ENCODE measurements at regions not wholly inside any gene's neighbourhood (a gene's known extent, or its start where the extent isn't known, plus 50 kb on each side); places are given as distances from the start of the nearest gene placed in this dataset.

- Histone ChIP-seq H3K27ac (ENCODE audit: low read length) (no peak overlapping the region), H3K9ac (ENCODE audit: low read length) (no peak overlapping the region), H3K9me3 (ENCODE audit: control insufficient read depth, low read depth, low read length) (no peaks in the 10 kb centered on the region), H3K4me1 (ENCODE audit: control insufficient read depth, low read depth, low read length) (peaks cover 14% of the 10 kb centered on the region), H3K36me3 (ENCODE audit: control insufficient read depth, low read depth, low read length) (no peaks in the 10 kb centered on the region), H3K27me3 (ENCODE audit: control insufficient read depth, insufficient read depth, low read length) (no peaks in the 10 kb centered on the region), H3K4me3 (ENCODE audit: low read length) (no peak overlapping the region)
These were observed 96.7 kb upstream of the SSTR1 start for GRCh38 chr14:38111046-38111445.

GRCh38 chr14:38113546-38113945 is 94.2 kb upstream of the SSTR1 start:
- Histone ChIP-seq H3K4me3 (ENCODE audit: low read length) (no peak overlapping the region), H3K36me3 (ENCODE audit: control insufficient read depth, low read depth, low read length) (no peaks in the 10 kb centered on the region), H3K4me1 (ENCODE audit: control insufficient read depth, low read depth, low read length) (peaks cover 14% of the 10 kb centered on the region), H3K27ac (ENCODE audit: low read length) (no peak overlapping the region), H3K9ac (ENCODE audit: low read length) (no peak overlapping the region), H3K9me3 (ENCODE audit: control insufficient read depth, low read depth, low read length) (no peaks in the 10 kb centered on the region), H3K27me3 (ENCODE audit: control insufficient read depth, insufficient read depth, low read length) (no peaks in the 10 kb centered on the region)

- Histone ChIP-seq H3K27me3 (ENCODE audit: control insufficient read depth, insufficient read depth, low read length) (no peaks in the 10 kb centered on the region), H3K9me3 (ENCODE audit: control insufficient read depth, low read depth, low read length) (no peaks in the 10 kb centered on the region), H3K9ac (ENCODE audit: low read length) (no peak overlapping the region), H3K4me3 (ENCODE audit: low read length) (no peak overlapping the region), H3K27ac (ENCODE audit: low read length) (no peak overlapping the region), H3K4me1 (ENCODE audit: control insufficient read depth, low read depth, low read length) (peaks cover 17% of the 10 kb centered on the region), H3K36me3 (ENCODE audit: control insufficient read depth, low read depth, low read length) (no peaks in the 10 kb centered on the region)
These were observed 90.8 kb upstream of the SSTR1 start for GRCh38 chr14:38116895-38117294.

- Histone ChIP-seq H3K9me3 (ENCODE audit: control insufficient read depth, low read depth, low read length) (no peaks in the 10 kb centered on the region), H3K27ac (ENCODE audit: low read length) (no peak overlapping the region), H3K4me3 (ENCODE audit: low read length) (no peak overlapping the region), H3K9ac (ENCODE audit: low read length) (no peak overlapping the region), H3K27me3 (ENCODE audit: control insufficient read depth, insufficient read depth, low read length) (no peaks in the 10 kb centered on the region), H3K36me3 (ENCODE audit: control insufficient read depth, low read depth, low read length) (no peaks in the 10 kb centered on the region), H3K4me1 (ENCODE audit: control insufficient read depth, low read depth, low read length) (peaks cover 3% of the 10 kb centered on the region)
These were observed 87.6 kb upstream of the SSTR1 start for GRCh38 chr14:38120109-38120508.

- Histone ChIP-seq H3K4me3 (ENCODE audit: low read length) (no peak overlapping the region), H3K4me1 (ENCODE audit: control insufficient read depth, low read depth, low read length) (peaks cover 8% of the 10 kb centered on the region), H3K27ac (ENCODE audit: low read length) (no peak overlapping the region), H3K27me3 (ENCODE audit: control insufficient read depth, insufficient read depth, low read length) (no peaks in the 10 kb centered on the region), H3K36me3 (ENCODE audit: control insufficient read depth, low read depth, low read length) (no peaks in the 10 kb centered on the region), H3K9ac (ENCODE audit: low read length) (no peak overlapping the region), H3K9me3 (ENCODE audit: control insufficient read depth, low read depth, low read length) (no peaks in the 10 kb centered on the region)
These were observed 86.2 kb upstream of the SSTR1 start for GRCh38 chr14:38121320-38122020.

- Histone ChIP-seq H3K36me3 (ENCODE audit: control insufficient read depth, low read depth, low read length) (no peaks in the 10 kb centered on the region), H3K9me3 (ENCODE audit: control insufficient read depth, low read depth, low read length) (no peaks in the 10 kb centered on the region), H3K4me1 (ENCODE audit: control insufficient read depth, low read depth, low read length) (peaks cover 12% of the 10 kb centered on the region), H3K27me3 (ENCODE audit: control insufficient read depth, insufficient read depth, low read length) (no peaks in the 10 kb centered on the region), H3K4me3 (ENCODE audit: low read length) (no peak overlapping the region), H3K9ac (ENCODE audit: low read length) (no peak overlapping the region), H3K27ac (ENCODE audit: low read length) (no peak overlapping the region)
These were observed 85.5 kb upstream of the SSTR1 start for GRCh38 chr14:38122241-38122640.

GRCh38 chr14:38124506-38124905 is 83.2 kb upstream of the SSTR1 start:
- Histone ChIP-seq H3K9ac (ENCODE audit: low read length) (no peak overlapping the region), H3K36me3 (ENCODE audit: control insufficient read depth, low read depth, low read length) (no peaks in the 10 kb centered on the region), H3K4me1 (ENCODE audit: control insufficient read depth, low read depth, low read length) (peaks cover 19% of the 10 kb centered on the region), H3K27me3 (ENCODE audit: control insufficient read depth, insufficient read depth, low read length) (no peaks in the 10 kb centered on the region), H3K27ac (ENCODE audit: low read length) (no peak overlapping the region), H3K9me3 (ENCODE audit: control insufficient read depth, low read depth, low read length) (no peaks in the 10 kb centered on the region), H3K4me3 (ENCODE audit: low read length) (no peak overlapping the region)

- H3K4me3 ChIP-seq (ENCODE audit: low read length): no peak overlapping the region
- no peak overlapping the region for H3K27ac ChIP-seq (ENCODE audit: low read length)
- H3K36me3 ChIP-seq (ENCODE audit: control insufficient read depth, low read depth, low read length): no peaks in the 10 kb centered on the region
- peaks cover 19% of the 10 kb centered on the region for H3K4me1 ChIP-seq (ENCODE audit: control insufficient read depth, low read depth, low read length)
- no peak overlapping the region for H3K9ac ChIP-seq (ENCODE audit: low read length)
- no peaks in the 10 kb centered on the region for H3K9me3 ChIP-seq (ENCODE audit: control insufficient read depth, low read depth, low read length)
- no peaks in the 10 kb centered on the region for H3K27me3 ChIP-seq (ENCODE audit: control insufficient read depth, insufficient read depth, low read length)
These were observed 82.1 kb upstream of the SSTR1 start for GRCh38 chr14:38125481-38126037.

GRCh38 chr14:38127356-38127755 is 80.3 kb upstream of the SSTR1 start:
- no peak overlapping the region for H3K9ac ChIP-seq (ENCODE audit: low read length)
- peaks cover 16% of the 10 kb centered on the region for H3K4me1 ChIP-seq (ENCODE audit: control insufficient read depth, low read depth, low read length)
- no peaks in the 10 kb centered on the region for H3K36me3 ChIP-seq (ENCODE audit: control insufficient read depth, low read depth, low read length)
- no peak overlapping the region for H3K4me3 ChIP-seq (ENCODE audit: low read length)
- H3K27me3 ChIP-seq (ENCODE audit: control insufficient read depth, insufficient read depth, low read length): no peaks in the 10 kb centered on the region
- no peak overlapping the region for H3K27ac ChIP-seq (ENCODE audit: low read length)
- no peaks in the 10 kb centered on the region for H3K9me3 ChIP-seq (ENCODE audit: control insufficient read depth, low read depth, low read length)

GRCh38 chr14:38127784-38128183 is 79.9 kb upstream of the SSTR1 start:
- Histone ChIP-seq H3K27ac (ENCODE audit: low read length) (no peak overlapping the region), H3K9me3 (ENCODE audit: control insufficient read depth, low read depth, low read length) (no peaks in the 10 kb centered on the region), H3K9ac (ENCODE audit: low read length) (no peak overlapping the region), H3K4me3 (ENCODE audit: low read length) (no peak overlapping the region), H3K27me3 (ENCODE audit: control insufficient read depth, insufficient read depth, low read length) (no peaks in the 10 kb centered on the region), H3K36me3 (ENCODE audit: control insufficient read depth, low read depth, low read length) (no peaks in the 10 kb centered on the region), H3K4me1 (ENCODE audit: control insufficient read depth, low read depth, low read length) (peaks cover 16% of the 10 kb centered on the region)

GRCh38 chr14:38128640-38129039 is 79.1 kb upstream of the SSTR1 start:
- Histone ChIP-seq H3K4me3 (ENCODE audit: low read length) (no peak overlapping the region), H3K9ac (ENCODE audit: low read length) (no peak overlapping the region), H3K9me3 (ENCODE audit: control insufficient read depth, low read depth, low read length) (no peaks in the 10 kb centered on the region)

GRCh38 chr14:38129192-38129591 is 78.5 kb upstream of the SSTR1 start:
- Histone ChIP-seq H3K27me3 (ENCODE audit: control insufficient read depth, insufficient read depth, low read length) (no peaks in the 10 kb centered on the region), H3K9ac (ENCODE audit: low read length) (no peak overlapping the region), H3K9me3 (ENCODE audit: control insufficient read depth, low read depth, low read length) (no peaks in the 10 kb centered on the region), H3K4me3 (ENCODE audit: low read length) (no peak overlapping the region), H3K27ac (ENCODE audit: low read length) (no peak overlapping the region), H3K4me1 (ENCODE audit: control insufficient read depth, low read depth, low read length) (peaks cover 16% of the 10 kb centered on the region), H3K36me3 (ENCODE audit: control insufficient read depth, low read depth, low read length) (no peaks in the 10 kb centered on the region)

More at GRCh38 chr14:38128640-38129039, 79.1 kb upstream of the SSTR1 start:
- Histone ChIP-seq H3K27ac (ENCODE audit: low read length) (no peak overlapping the region), H3K27me3 (ENCODE audit: control insufficient read depth, insufficient read depth, low read length) (no peaks in the 10 kb centered on the region), H3K4me1 (ENCODE audit: control insufficient read depth, low read depth, low read length) (peaks cover 16% of the 10 kb centered on the region), H3K36me3 (ENCODE audit: control insufficient read depth, low read depth, low read length) (no peaks in the 10 kb centered on the region)
